GM10248 (cell line): ENCODE measurements at regions not wholly inside any gene's neighbourhood (a gene's known extent, or its start where the extent isn't known, plus 50 kb on each side); places are given as distances from the start of the nearest gene placed in this dataset.

Source experiments
- CTCF ChIA-PET: fragments of 300-600 bp; sonication (Branson Sonifier 250); formaldehyde crosslinking; extraction: SDS; loops from one replicate; lab custom pipeline; 2021; ENCODE audit warnings: antibody characterized with exemption; lab: Yijun Ruan, JAX
- POLR2A ChIA-PET: fragments of 350-650 bp; sonication (Branson Sonifier 250); formaldehyde crosslinking; extraction: SDS; loops from one replicate; lab custom pipeline; 2020; ENCODE audit warnings: antibody characterized with exemption; lab: Yijun Ruan, JAX
- DNase-seq: peaks from one replicate; pipeline ENCODE4 v3.0.0; 2012; ENCODE audit errors: extremely low spot score
- TF ChIP-seq, protein P1 (sequence below): IDR thresholded peaks from 2 replicates; pipeline ENCODE4 v1.5.1; 2012; ENCODE audit warnings: mild to moderate bottlenecking, low read depth; ENCODE audit errors: extremely low read depth, missing control alignments, control extremely low read depth

DNA sequence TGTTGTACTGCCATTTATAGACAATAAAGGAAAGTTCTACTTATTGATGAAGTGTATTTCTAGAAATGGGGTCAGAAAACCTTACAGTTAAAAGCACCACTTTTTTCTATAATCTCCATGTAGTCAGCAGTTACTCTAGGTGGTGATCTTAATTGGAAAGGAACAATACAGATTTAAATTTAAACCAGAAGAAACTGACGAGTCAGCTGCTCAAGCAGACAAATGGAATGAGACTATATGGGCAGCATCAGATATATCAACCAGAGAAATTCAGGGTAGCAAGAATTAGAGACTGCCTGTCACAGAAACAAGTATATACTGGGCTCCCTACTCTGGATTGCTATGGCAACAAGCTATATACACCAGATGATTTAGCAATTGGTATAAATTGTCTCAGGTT lies 99.6 kb upstream of the SCG2 start:
- ChIA-PET POLR2A (no interaction called here), CTCF (no interaction called here)
- DNase-seq, result no peak
- TF ChIP-seq, protein P1, sequence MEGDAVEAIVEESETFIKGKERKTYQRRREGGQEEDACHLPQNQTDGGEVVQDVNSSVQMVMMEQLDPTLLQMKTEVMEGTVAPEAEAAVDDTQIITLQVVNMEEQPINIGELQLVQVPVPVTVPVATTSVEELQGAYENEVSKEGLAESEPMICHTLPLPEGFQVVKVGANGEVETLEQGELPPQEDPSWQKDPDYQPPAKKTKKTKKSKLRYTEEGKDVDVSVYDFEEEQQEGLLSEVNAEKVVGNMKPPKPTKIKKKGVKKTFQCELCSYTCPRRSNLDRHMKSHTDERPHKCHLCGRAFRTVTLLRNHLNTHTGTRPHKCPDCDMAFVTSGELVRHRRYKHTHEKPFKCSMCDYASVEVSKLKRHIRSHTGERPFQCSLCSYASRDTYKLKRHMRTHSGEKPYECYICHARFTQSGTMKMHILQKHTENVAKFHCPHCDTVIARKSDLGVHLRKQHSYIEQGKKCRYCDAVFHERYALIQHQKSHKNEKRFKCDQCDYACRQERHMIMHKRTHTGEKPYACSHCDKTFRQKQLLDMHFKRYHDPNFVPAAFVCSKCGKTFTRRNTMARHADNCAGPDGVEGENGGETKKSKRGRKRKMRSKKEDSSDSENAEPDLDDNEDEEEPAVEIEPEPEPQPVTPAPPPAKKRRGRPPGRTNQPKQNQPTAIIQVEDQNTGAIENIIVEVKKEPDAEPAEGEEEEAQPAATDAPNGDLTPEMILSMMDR, result no peak

DNA sequence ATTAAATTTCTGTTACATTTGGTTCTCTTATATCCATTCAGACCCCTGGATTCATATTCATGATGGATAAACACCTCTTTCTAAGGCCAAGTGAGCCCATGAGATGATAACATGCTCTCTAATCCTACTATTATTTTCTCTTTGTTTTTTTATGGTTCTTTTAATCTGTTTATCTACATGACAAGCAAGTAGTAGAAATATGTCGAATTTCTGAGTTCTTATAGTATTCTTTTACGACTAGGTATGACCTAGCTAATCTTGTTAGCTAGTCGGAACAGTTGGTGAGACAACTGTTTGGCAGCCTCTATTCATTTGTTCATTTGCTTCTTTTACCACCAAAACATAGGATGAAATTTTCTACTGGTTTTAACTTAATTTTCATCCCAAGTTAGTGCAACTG lies 98.1 kb upstream of the SCG2 start:
- ChIA-PET POLR2A (no interaction called here), CTCF (no interaction called here)
- no peak for DNase-seq
- TF ChIP-seq, protein P1, result no peak

DNA sequence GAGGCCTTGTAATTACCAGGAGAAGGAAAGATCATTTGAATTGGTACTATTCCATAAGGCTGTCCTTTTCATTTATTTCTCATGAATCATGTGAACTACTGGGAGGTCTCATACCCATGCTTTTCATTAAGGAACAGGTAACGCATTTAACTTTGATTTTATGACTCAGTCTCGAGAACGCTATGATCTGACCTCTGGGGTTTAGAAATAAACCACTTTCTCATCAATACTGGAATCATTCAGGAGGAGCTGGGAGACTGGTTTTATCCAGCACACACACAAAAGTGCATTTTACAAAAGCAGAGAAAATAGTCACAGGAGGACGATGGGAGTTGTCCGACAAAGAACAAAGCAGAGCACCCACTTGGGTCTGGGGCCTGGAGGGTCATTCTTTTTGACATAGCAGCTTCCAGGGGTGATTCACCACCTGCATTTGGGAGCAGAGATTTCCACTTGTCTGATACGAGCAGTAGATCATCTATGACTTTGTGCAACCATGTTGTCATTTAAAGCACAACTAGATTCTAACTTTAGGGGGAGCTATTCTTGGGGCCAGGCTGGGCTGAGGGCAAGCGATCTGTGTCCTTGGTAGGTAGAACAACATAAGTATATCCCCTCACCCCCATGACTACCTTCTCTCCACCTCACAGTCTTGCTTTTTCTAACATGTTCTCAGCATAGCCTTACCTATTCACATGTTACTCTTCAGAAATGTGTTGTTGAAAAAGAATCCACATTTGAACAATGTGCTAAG lies 95.9 kb upstream of the SCG2 start:
- POLR2A ChIA-PET, result no interaction called here
- TF ChIP-seq, protein P1, result no peak
- CTCF ChIA-PET, result interaction anchor here (1.3 to 2.0 kb wide), 4 partner anchors 13 to 21 kb away, joined by 3 to 6 read pairs (median 4); no protein-coding TSS in a partner anchor
- DNase-seq, result no peak

DNA sequence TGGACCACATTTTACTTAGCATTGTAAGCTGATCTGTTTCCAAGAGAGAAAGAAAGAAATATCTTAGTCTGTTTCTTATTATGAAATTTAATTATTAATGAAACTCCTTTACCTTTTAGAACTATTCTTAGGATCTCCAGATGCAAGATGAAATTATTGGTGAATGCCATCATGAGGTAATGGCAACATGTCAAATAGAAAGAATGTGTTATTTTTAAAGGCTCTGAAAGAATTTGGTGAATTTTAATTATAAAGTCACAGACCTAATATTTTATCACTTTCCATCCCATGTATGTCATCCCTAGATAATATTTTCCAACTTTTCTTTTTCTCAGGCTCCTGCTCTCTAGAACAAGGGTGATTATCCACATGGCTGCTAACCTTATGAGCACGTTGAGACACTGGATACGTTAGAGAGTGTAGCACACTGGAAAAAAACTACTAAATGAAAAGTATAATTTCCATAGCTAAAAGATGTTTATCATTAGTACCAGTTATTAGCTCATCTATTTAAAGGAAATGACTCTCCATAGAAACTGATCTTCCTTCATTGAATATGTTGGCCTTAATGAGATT lies 95.2 kb upstream of the SCG2 start:
- TF ChIP-seq, protein P1, result no peak
- ChIA-PET POLR2A (no interaction called here), CTCF (interaction anchor here (1.3 to 2.0 kb wide), 4 partner anchors 12 to 21 kb away, joined by 3 to 6 read pairs (median 4); no protein-coding TSS in a partner anchor)
- DNase-seq, result no peak

DNA sequence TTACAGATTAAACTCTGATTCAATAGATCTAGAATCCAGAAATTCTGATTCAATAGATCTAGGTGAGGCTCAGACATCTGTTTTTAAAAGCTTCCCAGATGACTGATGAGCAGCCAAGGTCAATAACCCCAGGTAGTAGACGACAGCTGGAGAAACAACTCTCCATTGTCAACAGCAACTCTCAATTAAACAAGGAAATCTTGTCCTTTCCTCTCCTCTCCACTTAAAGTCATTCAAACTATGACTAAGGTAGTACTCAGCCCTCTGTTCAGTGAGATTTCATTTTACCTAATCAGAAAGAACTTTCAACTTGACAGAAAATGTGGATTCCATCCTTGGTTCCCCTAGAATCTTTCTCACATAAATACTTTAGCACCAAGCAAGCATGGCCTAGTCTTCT lies 94.6 kb upstream of the SCG2 start:
- POLR2A ChIA-PET, result no interaction called here
- no peak for DNase-seq
- CTCF ChIA-PET, result interaction anchor here (0.7 to 2.0 kb wide), 3 partner anchors 17 to 65 kb away, joined by 3 to 6 read pairs (median 4); no protein-coding TSS in a partner anchor
- TF ChIP-seq, protein P1, result no peak

DNA sequence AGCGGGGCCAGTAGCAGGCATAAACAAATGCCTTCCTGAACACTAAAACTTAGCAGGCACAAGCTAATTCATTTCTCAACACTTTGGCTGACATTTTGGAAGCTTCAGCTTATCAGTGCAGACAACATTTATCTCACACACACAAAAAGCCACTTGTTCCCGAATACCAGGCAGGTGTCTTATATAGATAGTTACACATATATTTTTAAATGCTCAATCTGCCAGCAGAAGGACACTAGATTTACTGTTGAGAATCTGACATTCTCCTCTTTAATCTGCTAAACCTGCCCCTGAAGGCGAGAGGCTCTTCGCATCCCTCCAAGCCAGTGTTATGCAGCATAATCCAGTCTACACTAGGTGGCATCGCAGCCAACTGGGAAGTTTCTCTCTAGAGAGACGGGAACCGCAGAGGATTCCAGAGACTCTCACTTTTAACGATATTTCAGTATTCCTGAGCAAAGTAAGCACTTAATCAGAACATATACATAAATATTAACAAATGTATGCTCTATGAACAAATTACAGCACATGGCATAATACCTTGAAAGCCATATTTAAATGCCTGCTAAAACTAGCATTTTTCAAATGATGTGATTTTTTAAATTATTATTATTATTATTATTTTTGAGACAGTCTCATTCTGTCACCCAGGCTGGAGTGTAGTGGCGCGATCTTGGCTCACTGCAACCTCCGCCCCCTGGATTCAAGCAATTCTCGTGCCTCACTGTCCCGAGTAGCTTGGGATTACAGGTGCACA lies 90.2 kb upstream of the SCG2 start:
- no peak for DNase-seq
- ChIA-PET POLR2A (no interaction called here), CTCF (interaction anchor here (1.2 to 1.4 kb wide), 2 partner anchors 13 to 16 kb away, joined by 3 read pairs; no protein-coding TSS in a partner anchor)
- TF ChIP-seq, protein P1, result peak; percentile 30
